Thoracic aorta (tissue), 2 donors: ENCODE measurements at regions not wholly inside any gene's neighbourhood (a gene's known extent, or its start where the extent isn't known, plus 50 kb on each side); places are given as distances from the start of the nearest gene placed in this dataset.

ENCODE experiments used
- ATAC-seq: fragments of 150-250 bp; one replicate; pipeline ENCODE4 v1.8.0; 2017; ENCODE audit warnings: low read depth; ENCODE audit not compliant: insufficient number of reproducible peaks, low FRiP score
- DNase-seq: peaks from one replicate; pipeline ENCODE4 v3.0.0-alpha.2; 2020; ENCODE audit warnings: low spot score
- H3K27ac ChIP-seq, 2 donors: fragments of 200-600 bp; sonication (generic); 1 replicate in 1 of 2; 2 replicates in 1 of 2; pipeline ENCODE4 v1.5.1; 2016; ENCODE audit warnings: mild to moderate bottlenecking in 2 of 2, moderate library complexity in 2 of 2
- H3K27me3 ChIP-seq: fragments of 200-600 bp; sonication (generic); replicated peaks from 2 replicates; pipeline ENCODE4 v1.6.0; 2016; ENCODE audit warnings: mild to moderate bottlenecking; ENCODE audit not compliant: insufficient read depth
- H3K36me3 ChIP-seq: fragments of 200-600 bp; sonication (generic); one replicate; pipeline ENCODE4 v1.5.1; 2016
- H3K4me1 ChIP-seq, 2 donors: fragments of 200-600 bp; sonication (generic); 1 replicate in 1 of 2; 2 replicates in 1 of 2; pipeline versions ENCODE4 v1.5.1 to v1.6.0; 2016; ENCODE audit warnings: low read depth in 2 of 2, mild to moderate bottlenecking in 1 of 2; ENCODE audit not compliant: control insufficient read depth in 1 of 2
- H3K4me3 ChIP-seq: fragments of 200-600 bp; sonication (generic); 2 replicates; pipeline ENCODE4 v1.5.1; 2016; ENCODE audit warnings: mild to moderate bottlenecking
- H3K9me3 ChIP-seq: fragments of 200-600 bp; sonication (generic); 2 replicates; pipeline ENCODE4 v1.5.1; 2016
- CTCF ChIP-seq: fragments of 200-600 bp; sonication (generic); IDR thresholded peaks from one replicate; pipeline ENCODE4 v1.5.1; 2019; ENCODE audit warnings: antibody characterized with exemption

- H3K36me3 ChIP-seq = no peaks in the 10 kb centered on the region
- no peaks in the 10 kb centered on the region for H3K27me3 ChIP-seq
- H3K27ac ChIP-seq = no peak overlapping the region
- DNase-seq (no peak), ATAC-seq (no peak)
- TF ChIP-seq CTCF = no peak
- H3K9me3 ChIP-seq = no peaks in the 10 kb centered on the region
- H3K4me1 ChIP-seq = peaks cover 6 to 19% of the 10 kb centered on the region in 2 donors
- no peak overlapping the region for H3K4me3 ChIP-seq
Observed at GRCh38 chr5:42015681-42016080, 90.6 kb downstream of the FBXO4 start.

GRCh38 chr5:42020788-42021530 lies 95.9 kb downstream of the FBXO4 start:
- no peaks in the 10 kb centered on the region for H3K9me3 ChIP-seq
- H3K4me1 ChIP-seq = peaks cover 0 to 12% of the 10 kb centered on the region in 2 donors
- no peaks in the 10 kb centered on the region for H3K27me3 ChIP-seq
- no peak for ATAC-seq
- no peak for TF ChIP-seq CTCF
- no peaks in the 10 kb centered on the region for H3K36me3 ChIP-seq
- no peak overlapping the region for H3K4me3 ChIP-seq
- no peak for DNase-seq
- H3K27ac ChIP-seq = no peak overlapping the region

GRCh38 chr5:42021923-42022322 lies 96.8 kb downstream of the FBXO4 start:
- no peaks in the 10 kb centered on the region for H3K27me3 ChIP-seq
- peaks cover 0 to 9% of the 10 kb centered on the region in 2 donors for H3K4me1 ChIP-seq
- no peaks in the 10 kb centered on the region for H3K36me3 ChIP-seq
- H3K4me3 ChIP-seq = no peak overlapping the region
- H3K9me3 ChIP-seq = no peaks in the 10 kb centered on the region
- ATAC-seq = no peak
- no peak overlapping the region for H3K27ac ChIP-seq
- no peak for TF ChIP-seq CTCF
- no peak for DNase-seq

- Histone ChIP-seq H3K4me1 (peaks cover 0 to 9% of the 10 kb centered on the region in 2 donors), H3K36me3 (no peaks in the 10 kb centered on the region), H3K27ac (no peak overlapping the region), H3K27me3 (no peaks in the 10 kb centered on the region), H3K4me3 (no peak overlapping the region), H3K9me3 (no peaks in the 10 kb centered on the region)
- TF ChIP-seq CTCF = no peak
- DNase-seq (no peak), ATAC-seq (no peak)
Observed at GRCh38 chr5:42022383-42022972, 97.4 kb downstream of the FBXO4 start.

GRCh38 chr5:42026446-42026845 lies 101.4 kb downstream of the FBXO4 start:
- Histone ChIP-seq H3K27ac (no peak overlapping the region), H3K4me3 (no peak overlapping the region), H3K36me3 (no peaks in the 10 kb centered on the region), H3K9me3 (no peaks in the 10 kb centered on the region), H3K27me3 (no peaks in the 10 kb centered on the region), H3K4me1 (peaks cover 0 to 5% of the 10 kb centered on the region in 2 donors)
- ATAC-seq (no peak), DNase-seq (no peak)
- TF ChIP-seq CTCF = no peak
